ENCODE measurements at regions not wholly inside any gene's neighbourhood (a gene's known extent, or its start where the extent isn't known, plus 50 kb on each side); places are given as distances from the start of the nearest gene placed in this dataset.

DNA sequence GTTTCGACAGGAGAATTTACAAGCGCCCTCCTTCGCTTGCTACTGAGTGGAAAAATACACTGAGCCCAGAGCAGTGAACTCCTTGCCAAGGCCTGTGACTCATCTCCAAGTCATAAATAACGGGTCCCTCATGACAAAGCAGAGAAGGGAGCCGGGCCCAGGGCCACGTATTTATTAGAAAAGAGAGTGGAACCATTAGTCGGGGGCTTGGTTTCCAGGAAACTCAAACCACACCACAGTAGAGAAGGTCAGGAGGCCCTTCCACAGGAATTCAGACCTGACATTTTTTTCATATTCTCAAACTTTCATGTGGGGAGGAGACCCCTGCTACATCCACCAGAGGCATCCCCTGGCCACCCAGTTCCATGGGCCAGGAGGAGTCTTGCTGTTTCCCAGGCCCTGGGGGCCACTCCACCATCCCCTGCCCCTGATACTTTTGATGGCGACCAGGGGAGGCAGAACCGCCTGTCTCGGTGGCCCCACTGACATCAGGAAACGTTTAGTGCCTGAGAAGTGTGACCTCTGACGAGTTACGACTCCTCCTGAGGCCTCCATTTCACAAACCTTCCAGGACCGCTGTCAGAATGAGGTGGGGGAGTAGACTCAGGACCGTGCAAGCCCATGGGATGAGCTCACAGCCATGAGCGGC, 289.7 kb downstream of the DYSF start:
- Histone ChIP-seq H3K14ac (ENCODE audit: insufficient read length) (no peak overlapping the region), H3K23me2 (ENCODE audit: low read depth, low read length) (no peaks in the 10 kb centered on the region), H2BK5ac (ENCODE audit: low read depth, low read length) (no peak overlapping the region), H3K56ac (replicated peaks; ENCODE audit: insufficient read length, low read depth, low read length) (no peak overlapping the region), H2BK120ac (replicated peaks; ENCODE audit: low read depth, low read length) (no peak overlapping the region), H3K4me1 (replicated peaks in 1 of 4; ENCODE audit: control insufficient read depth in 3 of 4, insufficient read depth in 4 of 4, low read length in 3 of 4) (peaks cover 0 to 3% (median 0%) of the 10 kb centered on the region in 4 experiments; a peak in 3 of 7 replicates), H4K20me1 (replicated peaks in 1 of 2; ENCODE audit: control insufficient read depth in 1 of 2, insufficient read depth in 2 of 2, low read length in 2 of 2) (no peaks in the 10 kb centered on the region), H3K4ac (replicated peaks; ENCODE audit: insufficient read length, low read depth, low read length) (no peak overlapping the region), H3K18ac (ENCODE audit: extremely low read depth, low read length) (no peak overlapping the region), H2AFZ (ENCODE audit: low read length) (no peak overlapping the region), H4K91ac (replicated peaks; ENCODE audit: insufficient read length, low read length) (no peak overlapping the region), H2AK5ac (ENCODE audit: low read depth, low read length) (no peak overlapping the region), H3K27ac (ENCODE audit: low read depth, low read length) (no peak overlapping the region), H3K23ac (ENCODE audit: insufficient read length) (no peak overlapping the region), H3K36me3 (ENCODE audit: control insufficient read depth in 2 of 4, insufficient read depth in 4 of 4, low read length in 3 of 4) (no peaks in the 10 kb centered on the region), H2BK15ac (ENCODE audit: low read length) (no peak overlapping the region), H3K79me1 (ENCODE audit: low read depth, low read length) (no peaks in the 10 kb centered on the region), H3K4me3 (ENCODE audit: extremely low read depth in 1 of 4, insufficient read depth in 2 of 4, low read depth in 3 of 4, low read length in 4 of 4) (no peak overlapping the region), H4K8ac (ENCODE audit: extremely low read depth, insufficient read depth, low read length) (no peak overlapping the region; the same call in 1 of the 2 replicates), H3K4me2 (ENCODE audit: insufficient read depth in 1 of 2, low read depth in 2 of 2, low read length in 2 of 2) (no peak overlapping the region), H2BK20ac (ENCODE audit: low read length) (no peak overlapping the region), H3K9me3 (ENCODE audit: insufficient read depth in 2 of 2, low read depth in 1 of 2, low read length in 1 of 2) (no peaks in the 10 kb centered on the region), H3K79me2 (ENCODE audit: control insufficient read depth in 1 of 2, insufficient read depth in 2 of 2, low read length in 2 of 2) (no peaks in the 10 kb centered on the region), H3K9ac (replicated peaks in 1 of 4; ENCODE audit: extremely low read depth in 1 of 4, low read depth in 3 of 4, low read length in 3 of 4) (no peak overlapping the region), H4K5ac (ENCODE audit: insufficient read length, low read depth, low read length) (no peak overlapping the region), H2BK12ac (ENCODE audit: low read depth, low read length) (no peak overlapping the region), H3K27me3 (replicated peaks in 1 of 4; ENCODE audit: control insufficient read depth in 3 of 4, extremely low read depth in 1 of 4, insufficient read depth in 3 of 4, low read length in 3 of 4) (no peaks in the 10 kb centered on the region)
- CTCF ChIA-PET (ENCODE audit: partially characterized antibody) = interaction anchor here (1.0 kb wide), 1 partner anchor 444 kb away, joined by 4 read pairs; no protein-coding TSS in a partner anchor
- TF ChIP-seq CHD2 (IDR thresholded peaks at IDR 0.05; ENCODE audit: low read length) = no peak
- no peak for TF ChIP-seq YY1 (IDR thresholded peaks at IDR 0.05; ENCODE audit: low read depth, low read length)
- TF ChIP-seq RBBP5 (IDR thresholded peaks at IDR 0.05; ENCODE audit: borderline replicate concordance, low read depth, low read length) = no peak
- TF ChIP-seq RFX5 (IDR thresholded peaks at IDR 0.05; ENCODE audit: borderline replicate concordance, low read depth, low read length) = no peak
- TF ChIP-seq SIX5 (IDR thresholded peaks at IDR 0.05; ENCODE audit: low read depth, low read length) = no peak
- no peak for TF ChIP-seq TAF1 (IDR thresholded peaks at IDR 0.05; ENCODE audit: low read depth, low read length)
- TF ChIP-seq KDM1A (IDR thresholded peaks at IDR 0.05; ENCODE audit: borderline replicate concordance, low read length) = no peak
- TF ChIP-seq TCF12 (IDR thresholded peaks at IDR 0.05; ENCODE audit: low read depth, low read length) = no peak
- no peak for TF ChIP-seq ASH2L (IDR thresholded peaks at IDR 0.05; ENCODE audit: low read length)
- TF ChIP-seq PHF8 (conservative IDR thresholded peaks at IDR 0.05; ENCODE audit: low read depth, low read length) = no peak
- no peak for TF ChIP-seq SP1 (IDR thresholded peaks at IDR 0.05; ENCODE audit: low read depth, low read length)
- TF ChIP-seq JUN (IDR thresholded peaks at IDR 0.05; ENCODE audit: low read depth, low read length) = no peak
- no peak for TF ChIP-seq E2F6 (IDR thresholded peaks at IDR 0.05)
- TF ChIP-seq CHD1 (IDR thresholded peaks at IDR 0.05; ENCODE audit: low read depth, low read length) = no peak
- TF ChIP-seq SRF (IDR thresholded peaks at IDR 0.05; ENCODE audit: low read depth, low read length) = no peak
- 90% methylated on average over 16 of the region's 16 CpGs; no CpG with 5 or more reads in 1 of the 2 experiments for WGBS, 2 experiments (ENCODE audit: extremely low coverage in 1 of 2, insufficient coverage in 1 of 2, insufficient read length in 1 of 2, insufficient replicate concordance in 2 of 2, low coverage in 1 of 2, low lambda C conversion rate in 2 of 2, missing lambda C conversion rate in 1 of 2)
- POLR2A ChIA-PET (ENCODE audit: partially characterized antibody) = no interaction called here
- no peak for DNase-seq (ENCODE audit: low read depth in 1 of 2, low spot score in 2 of 2)
- FAIRE-seq = no peak
